TTC549 (cell line): ENCODE measurements at regions not wholly inside any gene's neighbourhood (a gene's known extent, or its start where the extent isn't known, plus 50 kb on each side); places are given as distances from the start of the nearest gene placed in this dataset.

Experiments
- FAIRE-seq: peaks from 2 replicates; lab custom pipeline; 2012; peaks lifted over from hg19 to GRCh38; lab: Jason Lieb, UNC

DNA sequence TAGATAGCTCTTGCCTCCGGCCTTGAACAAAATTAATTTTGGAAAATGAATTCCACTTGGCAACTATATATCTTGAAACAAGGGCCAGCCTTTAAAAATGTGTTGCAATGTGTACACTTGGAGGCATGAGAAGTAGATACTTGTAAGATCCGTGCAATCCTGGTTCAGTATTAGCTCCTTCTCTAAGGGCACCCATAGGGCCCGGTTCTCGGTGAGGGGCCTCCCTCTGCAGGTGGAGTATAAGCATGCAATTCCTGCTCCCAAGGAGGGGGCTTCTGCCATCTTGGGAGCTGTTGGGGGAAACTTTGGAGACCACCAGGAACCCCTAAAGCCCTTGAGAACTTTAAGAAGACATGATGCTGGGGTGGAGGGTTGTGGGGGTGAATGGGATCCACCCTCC lies 388.7 kb upstream of the RGMA start:
- no peak for FAIRE-seq

DNA sequence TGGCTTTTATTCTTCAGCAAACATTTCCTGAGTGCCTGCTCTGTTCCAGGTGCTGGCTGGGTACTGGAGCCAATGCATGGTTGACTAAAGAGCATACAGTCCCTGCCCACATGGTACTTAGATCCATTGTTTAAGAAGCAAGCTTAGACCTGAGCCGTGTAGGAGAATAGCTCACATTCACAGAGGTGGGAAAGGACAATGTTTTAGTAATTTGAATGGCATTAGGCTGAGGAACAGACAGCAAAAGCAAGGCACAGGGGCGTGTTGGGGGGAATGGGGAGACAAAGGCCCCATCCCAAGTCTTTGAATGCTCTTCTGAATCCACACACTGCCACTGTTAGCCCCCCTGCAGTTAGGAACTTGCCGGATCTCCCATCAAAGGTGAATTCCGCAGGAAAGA lies 388.2 kb upstream of the RGMA start:
- no peak for FAIRE-seq

DNA sequence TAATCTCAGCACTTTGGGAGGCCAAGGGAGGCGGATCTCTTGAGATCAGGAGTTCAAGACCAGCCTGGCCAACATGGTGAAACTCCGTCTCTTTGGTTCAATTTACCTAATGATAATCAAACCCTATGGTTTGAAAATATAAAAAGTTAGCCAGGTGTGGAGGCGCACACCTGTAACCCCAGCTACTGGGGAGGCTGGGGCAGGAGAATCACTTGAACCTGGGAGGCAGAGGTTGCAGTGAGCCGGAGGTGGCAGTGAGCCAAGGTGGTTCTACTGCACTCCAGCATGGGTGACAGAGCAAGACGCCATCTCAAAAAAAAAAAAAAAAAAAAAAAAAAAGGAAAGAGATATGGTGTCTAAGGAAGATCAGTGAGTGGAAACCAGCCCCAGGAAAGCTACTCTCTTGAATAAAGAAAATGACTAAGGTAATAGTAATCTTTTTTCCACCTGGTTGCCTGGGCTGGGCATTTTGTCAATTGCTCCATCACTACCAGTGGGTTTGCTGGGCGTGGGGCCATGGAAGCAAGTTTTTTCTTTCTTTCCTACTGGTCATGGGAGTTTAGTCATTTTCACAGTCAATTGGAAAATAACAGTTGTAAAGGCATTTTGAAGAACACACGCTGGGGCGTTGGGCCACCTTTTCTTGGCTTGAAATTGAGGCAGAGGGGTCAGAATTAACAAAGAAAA lies 387.6 kb upstream of the RGMA start:
- FAIRE-seq: no peak

- FAIRE-seq: no peak
Observed at GRCh38 chr15:93474728-93475127, 385.7 kb upstream of the RGMA start.

- FAIRE-seq: no peak
Observed at GRCh38 chr15:93469994-93470393, 381.0 kb upstream of the RGMA start.

- FAIRE-seq: no peak
Observed at GRCh38 chr15:93467337-93467736, 378.3 kb upstream of the RGMA start.

GRCh38 chr15:93466380-93466779 lies 377.4 kb upstream of the RGMA start:
- FAIRE-seq: no peak

GRCh38 chr15:93462690-93463089 lies 373.7 kb upstream of the RGMA start:
- no peak for FAIRE-seq

GRCh38 chr15:93460717-93461116 lies 371.7 kb upstream of the RGMA start:
- no peak for FAIRE-seq

DNA sequence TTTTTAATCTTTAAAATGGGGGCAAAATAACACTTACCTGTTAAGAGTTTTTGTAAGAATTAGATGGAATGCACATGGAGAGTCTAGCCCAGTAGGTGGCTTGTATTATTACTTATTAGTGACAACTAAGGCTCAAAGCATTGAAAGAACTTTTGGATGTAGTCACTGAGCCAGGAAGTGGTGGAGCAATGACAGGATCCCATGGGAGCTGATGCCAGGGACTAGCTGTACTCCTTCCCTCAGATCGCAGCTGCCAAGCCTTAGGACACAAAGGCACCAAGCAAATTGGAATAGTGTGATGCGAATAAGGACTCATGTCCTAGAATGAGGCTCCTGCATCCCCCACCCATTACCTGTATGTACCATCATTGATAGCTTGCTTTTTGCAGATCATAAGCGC lies 370.4 kb upstream of the RGMA start:
- no peak for FAIRE-seq

DNA sequence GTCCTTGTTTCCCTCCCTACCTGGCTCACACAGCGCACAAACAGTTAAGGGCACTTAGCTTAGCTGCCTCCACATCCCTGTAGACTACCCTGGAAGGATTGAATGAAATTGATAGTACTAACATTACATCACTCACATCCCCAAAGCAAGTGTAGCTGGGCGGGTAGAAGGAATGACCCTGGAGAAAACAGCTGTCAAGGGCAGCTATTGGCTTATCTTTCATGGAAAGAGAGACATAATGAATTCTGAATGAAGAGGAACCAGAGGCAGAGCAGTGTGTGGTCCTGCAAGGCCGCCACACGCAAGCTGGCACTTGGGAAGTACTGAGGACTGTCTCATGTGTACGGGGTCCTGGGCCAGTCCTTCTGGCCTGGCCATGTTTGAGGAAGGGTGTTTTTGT lies 369.6 kb upstream of the RGMA start:
- no peak for FAIRE-seq

DNA sequence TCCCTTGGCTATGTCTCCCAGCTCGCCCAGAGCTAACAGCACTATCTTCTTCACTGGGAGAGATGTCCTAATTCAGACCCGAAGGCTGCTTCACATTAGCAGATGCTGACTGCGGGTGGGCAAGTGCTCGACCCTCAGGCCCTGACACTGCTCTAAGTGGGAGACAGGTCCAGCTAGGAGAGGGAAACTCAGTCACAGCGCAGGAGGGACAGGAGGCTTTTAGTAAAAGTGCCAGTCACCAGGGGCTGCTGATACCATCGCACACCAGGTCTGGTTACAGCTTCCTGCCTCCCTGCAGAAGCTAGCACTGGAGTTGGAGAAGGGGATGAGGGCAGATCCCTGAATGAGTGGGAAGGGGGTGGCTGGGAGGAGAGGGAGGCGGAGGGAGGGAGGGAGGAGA lies 365.8 kb upstream of the RGMA start:
- FAIRE-seq: no peak

DNA sequence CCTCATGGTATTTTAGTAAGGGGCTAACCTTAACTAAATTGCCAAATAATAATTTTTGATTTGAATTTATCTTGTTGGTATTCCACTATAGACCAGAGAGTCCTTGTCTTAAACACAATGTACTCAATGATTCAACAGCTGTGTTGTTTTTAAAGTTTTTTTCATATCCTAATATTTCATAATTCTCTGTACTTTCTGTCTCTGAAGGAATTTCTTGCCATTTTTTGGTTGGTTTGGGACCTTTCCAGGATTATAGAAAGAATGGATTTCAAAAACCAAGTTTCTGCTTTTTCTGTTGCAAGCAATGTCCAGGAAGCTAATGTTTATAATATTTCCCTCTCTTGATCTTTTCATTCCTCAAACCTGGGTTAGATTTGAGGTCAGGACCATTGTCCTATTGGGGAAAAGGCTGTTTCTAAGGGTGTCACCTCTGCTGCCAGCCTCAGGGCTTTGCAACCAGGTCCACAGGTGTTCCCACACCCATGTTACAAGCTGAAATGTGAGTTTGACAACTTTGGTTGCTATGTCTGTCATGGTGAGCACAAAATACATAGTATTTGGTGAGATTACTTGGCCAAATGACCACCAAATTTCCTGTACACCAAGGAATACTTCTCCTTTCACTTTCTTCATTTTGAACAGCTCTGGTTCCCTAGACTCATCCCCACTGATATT lies 363.7 kb upstream of the RGMA start:
- no peak for FAIRE-seq

GRCh38 chr15:93451822-93452221 lies 362.8 kb upstream of the RGMA start:
- no peak for FAIRE-seq

- FAIRE-seq: no peak
Observed at GRCh38 chr15:93451265-93451664, 362.3 kb upstream of the RGMA start.

- no peak for FAIRE-seq
Observed at GRCh38 chr15:93449798-93450197, 360.8 kb upstream of the RGMA start.

DNA sequence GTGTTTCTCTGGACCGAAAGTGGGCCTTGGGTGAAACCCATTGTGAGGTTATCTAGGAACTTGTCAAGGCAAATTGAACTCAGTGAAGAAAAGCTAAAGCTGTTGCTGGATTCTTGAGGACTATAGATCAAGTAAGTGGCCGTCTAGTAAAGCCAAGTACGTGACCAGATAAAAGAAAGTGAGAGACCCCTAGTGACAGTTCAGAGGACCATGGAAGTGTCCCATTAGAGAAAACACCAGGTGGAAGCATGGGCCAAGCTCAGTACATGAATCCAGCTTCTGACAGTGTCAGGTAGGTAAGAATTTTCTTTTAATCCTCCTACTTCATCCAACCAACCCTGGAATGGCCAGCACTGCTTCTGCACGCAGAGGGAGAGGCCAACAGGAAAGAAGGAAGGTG lies 349.3 kb upstream of the RGMA start:
- FAIRE-seq: no peak

DNA sequence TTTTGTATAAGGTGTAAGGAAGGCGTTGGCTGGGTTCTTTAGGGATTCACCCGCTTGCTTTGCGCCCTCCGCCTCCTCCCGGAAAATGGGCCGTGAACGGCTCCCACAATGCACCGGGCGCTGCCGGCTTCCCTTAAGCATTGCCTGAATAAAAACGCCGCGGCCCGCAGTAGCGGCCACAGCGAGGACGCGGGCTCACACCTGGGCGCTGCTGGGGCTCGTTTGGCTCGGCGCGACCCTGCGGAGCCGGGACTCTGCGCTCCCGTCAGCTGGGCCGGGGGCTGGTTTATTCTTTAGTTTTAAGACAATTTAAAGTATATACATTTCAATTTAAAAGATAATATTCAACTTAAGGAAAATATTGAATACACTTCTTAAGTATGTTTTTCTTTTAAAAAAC lies 343.5 kb upstream of the RGMA start:
- FAIRE-seq: no peak

GRCh38 chr15:93428807-93429351 lies 339.9 kb upstream of the RGMA start:
- FAIRE-seq: no peak

GRCh38 chr15:93428150-93428549 lies 339.1 kb upstream of the RGMA start:
- no peak for FAIRE-seq

DNA sequence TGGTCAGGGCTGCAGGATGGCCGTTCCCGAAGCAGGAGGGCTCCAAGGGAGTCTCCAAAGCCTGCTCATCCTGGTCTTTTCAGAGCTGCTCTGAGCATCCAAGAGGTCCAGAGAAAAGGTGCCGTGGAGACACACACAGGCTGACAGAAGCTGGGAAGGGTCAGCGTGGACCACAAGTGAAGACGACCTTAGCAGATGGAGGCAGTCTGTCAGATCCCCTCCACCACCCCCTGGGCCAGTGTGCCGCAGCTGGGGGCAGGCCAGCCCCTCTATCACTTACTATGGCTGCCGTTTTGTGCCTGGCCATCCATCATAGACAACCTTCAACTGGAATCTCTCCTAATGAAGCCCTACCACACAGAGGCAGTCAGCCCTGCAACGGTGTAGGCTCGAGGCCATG lies 335.1 kb upstream of the RGMA start:
- FAIRE-seq: no peak

- FAIRE-seq: no peak
Observed at GRCh38 chr15:93422476-93422875, 333.5 kb upstream of the RGMA start.

DNA sequence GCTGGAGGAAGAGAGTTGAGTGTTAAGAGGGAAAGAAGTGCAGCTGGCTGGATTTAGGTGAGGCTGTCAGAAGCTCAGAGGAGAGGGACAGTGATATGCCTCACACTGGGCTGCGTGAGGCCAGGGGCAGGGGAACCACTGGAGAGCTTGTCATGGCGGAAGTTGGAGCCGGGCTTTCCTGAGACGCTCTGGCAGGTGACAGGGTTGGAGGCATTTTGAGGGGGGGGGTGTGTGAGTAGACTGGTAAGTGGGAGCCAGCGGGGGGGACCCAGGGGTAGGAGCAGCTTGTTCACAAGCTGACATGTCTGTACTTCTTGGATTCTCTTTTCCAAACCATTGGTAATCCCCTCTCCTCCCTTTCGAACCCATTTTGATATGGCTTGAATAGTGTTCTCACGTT lies 331.5 kb upstream of the RGMA start:
- FAIRE-seq: no peak

GRCh38 chr15:93420050-93420452 lies 331.0 kb upstream of the RGMA start:
- no peak for FAIRE-seq
